ENCODE measurements at regions not wholly inside any gene's neighbourhood (a gene's known extent, or its start where the extent isn't known, plus 50 kb on each side); places are given as distances from the start of the nearest gene placed in this dataset.

DNA sequence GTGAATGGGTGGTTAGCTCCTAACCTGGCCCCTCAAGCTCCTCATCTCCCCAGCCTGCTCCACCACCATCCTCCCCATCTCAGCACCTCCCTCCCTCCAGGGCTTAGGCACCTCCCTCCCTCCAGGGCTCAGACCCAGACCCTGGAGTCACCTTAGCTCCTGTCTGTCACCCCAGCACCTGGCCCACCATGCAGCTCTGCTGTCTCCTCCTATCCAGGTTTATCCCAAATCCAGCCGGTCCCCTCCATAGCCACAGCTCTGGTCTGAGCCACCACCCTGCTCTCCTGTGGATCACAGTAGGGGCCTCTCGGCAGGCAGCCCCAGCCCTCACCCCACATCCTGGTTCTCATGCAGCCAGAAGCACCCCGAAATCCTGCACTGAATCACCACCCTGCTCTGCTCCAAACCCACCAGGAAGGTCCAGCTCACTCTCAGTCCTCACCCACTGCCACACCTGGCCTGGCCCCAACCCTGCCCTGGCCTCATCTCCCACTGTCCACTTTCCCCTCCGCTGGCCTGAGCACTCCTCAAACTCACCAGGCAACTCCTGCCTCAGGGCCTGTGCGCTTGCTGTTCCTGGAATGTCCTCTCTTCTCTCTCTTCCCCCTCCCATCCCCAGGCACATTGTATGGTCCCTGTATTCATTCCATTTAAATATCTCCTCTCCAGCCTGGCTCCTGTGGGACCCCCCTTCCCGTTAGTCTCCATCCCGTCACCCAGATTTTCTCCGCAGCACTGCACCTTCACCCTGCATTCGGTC lies 62.6 kb downstream of the DIO3 start:
- H2BK12ac ChIP-seq (ENCODE audit: low read depth, low read length) = peak overlapping the region; percentile 50; the same call in 1 of the 2 replicates
- no peak for DNase-seq (ENCODE audit: low read depth in 1 of 2, low spot score in 2 of 2)
- H3K9me3 ChIP-seq (ENCODE audit: insufficient read depth in 2 of 2, low read depth in 1 of 2, low read length in 1 of 2) = no peaks in the 10 kb centered on the region
- H3K4me1 ChIP-seq (replicated peaks in 1 of 4; ENCODE audit: control insufficient read depth in 3 of 4, insufficient read depth in 4 of 4, low read length in 3 of 4) = peaks cover 0 to 15% (median 7%) of the 10 kb centered on the region in 4 experiments; a peak in 5 of 7 replicates
- H3K4ac ChIP-seq (replicated peaks; ENCODE audit: insufficient read length, low read depth, low read length) = no peak overlapping the region
- CTCF ChIA-PET (ENCODE audit: partially characterized antibody) = interaction anchor here (0.7 to 1.4 kb wide), 4 partner anchors 10 to 52 kb away, joined by 3 read pairs; no protein-coding TSS in a partner anchor
- H4K20me1 ChIP-seq (replicated peaks in 1 of 2; ENCODE audit: control insufficient read depth in 1 of 2, insufficient read depth in 2 of 2, low read length in 2 of 2) = no peaks in the 10 kb centered on the region
- H3K36me3 ChIP-seq (ENCODE audit: control insufficient read depth in 2 of 4, insufficient read depth in 4 of 4, low read length in 3 of 4) = no peaks in the 10 kb centered on the region
- no peaks in the 10 kb centered on the region for H3K79me1 ChIP-seq (ENCODE audit: low read depth, low read length)
- H2BK15ac ChIP-seq (ENCODE audit: low read length) = 0 out of 2 replicates have a peak overlapping the region, but pooled peaks have one; percentile 46
- no peak overlapping the region for H4K91ac ChIP-seq (replicated peaks; ENCODE audit: insufficient read length, low read length)
- no peak overlapping the region for H4K5ac ChIP-seq (ENCODE audit: insufficient read length, low read depth, low read length)
- no peak overlapping the region for H2BK5ac ChIP-seq (ENCODE audit: low read depth, low read length)
- H3K4me2 ChIP-seq (ENCODE audit: insufficient read depth in 1 of 2, low read depth in 2 of 2, low read length in 2 of 2) = no peak overlapping the region
- 0 out of 2 replicates have a peak overlapping the region, but pooled peaks have one; percentile 43 for H2AFZ ChIP-seq (ENCODE audit: low read length)
- no peaks in the 10 kb centered on the region for H3K79me2 ChIP-seq (ENCODE audit: control insufficient read depth in 1 of 2, insufficient read depth in 2 of 2, low read length in 2 of 2)
- H3K18ac ChIP-seq (ENCODE audit: extremely low read depth, low read length) = peak overlapping the region; percentile 48; the same call in 1 of the 2 replicates
- no peak overlapping the region for H3K56ac ChIP-seq (replicated peaks; ENCODE audit: insufficient read length, low read depth, low read length)
- H3K14ac ChIP-seq (ENCODE audit: insufficient read length) = no peak overlapping the region
- no peak overlapping the region for H2AK5ac ChIP-seq (ENCODE audit: low read depth, low read length)
- no peak overlapping the region for H3K23ac ChIP-seq (ENCODE audit: insufficient read length)
- TF ChIP-seq TEAD4 (IDR thresholded peaks at IDR 0.05; ENCODE audit: low read depth, low read length) = peak; percentile 86
- TF ChIP-seq, protein P1, sequence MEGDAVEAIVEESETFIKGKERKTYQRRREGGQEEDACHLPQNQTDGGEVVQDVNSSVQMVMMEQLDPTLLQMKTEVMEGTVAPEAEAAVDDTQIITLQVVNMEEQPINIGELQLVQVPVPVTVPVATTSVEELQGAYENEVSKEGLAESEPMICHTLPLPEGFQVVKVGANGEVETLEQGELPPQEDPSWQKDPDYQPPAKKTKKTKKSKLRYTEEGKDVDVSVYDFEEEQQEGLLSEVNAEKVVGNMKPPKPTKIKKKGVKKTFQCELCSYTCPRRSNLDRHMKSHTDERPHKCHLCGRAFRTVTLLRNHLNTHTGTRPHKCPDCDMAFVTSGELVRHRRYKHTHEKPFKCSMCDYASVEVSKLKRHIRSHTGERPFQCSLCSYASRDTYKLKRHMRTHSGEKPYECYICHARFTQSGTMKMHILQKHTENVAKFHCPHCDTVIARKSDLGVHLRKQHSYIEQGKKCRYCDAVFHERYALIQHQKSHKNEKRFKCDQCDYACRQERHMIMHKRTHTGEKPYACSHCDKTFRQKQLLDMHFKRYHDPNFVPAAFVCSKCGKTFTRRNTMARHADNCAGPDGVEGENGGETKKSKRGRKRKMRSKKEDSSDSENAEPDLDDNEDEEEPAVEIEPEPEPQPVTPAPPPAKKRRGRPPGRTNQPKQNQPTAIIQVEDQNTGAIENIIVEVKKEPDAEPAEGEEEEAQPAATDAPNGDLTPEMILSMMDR (IDR thresholded peaks at IDR 0.05; ENCODE audit: control extremely low read depth in 1 of 3, insufficient read depth in 1 of 3, low read depth in 1 of 3, low read length in 3 of 3) = no peak
- peaks cover 0 to 5% (median 4%) of the 10 kb centered on the region in 4 experiments; a peak in 5 of 7 replicates for H3K27me3 ChIP-seq (replicated peaks in 1 of 4; ENCODE audit: control insufficient read depth in 3 of 4, extremely low read depth in 1 of 4, insufficient read depth in 3 of 4, low read length in 3 of 4)
- POLR2A ChIA-PET (ENCODE audit: partially characterized antibody) = no interaction called here
- no peak for FAIRE-seq
- no peak overlapping the region for H3K27ac ChIP-seq (ENCODE audit: low read depth, low read length)
- no peak overlapping the region for H2BK120ac ChIP-seq (replicated peaks; ENCODE audit: low read depth, low read length)
- H2BK20ac ChIP-seq (ENCODE audit: low read length) = peak overlapping the region; percentile 72; the same call in 1 of the 2 replicates
- H4K8ac ChIP-seq (ENCODE audit: extremely low read depth, insufficient read depth, low read length) = no peak overlapping the region
- WGBS, 2 experiments (ENCODE audit: extremely low coverage in 1 of 2, insufficient coverage in 1 of 2, insufficient read length in 1 of 2, insufficient replicate concordance in 2 of 2, low coverage in 1 of 2, low lambda C conversion rate in 2 of 2, missing lambda C conversion rate in 1 of 2) = 84% methylated on average over 9 of the region's 9 CpGs; no CpG with 5 or more reads in 1 of the 2 experiments
- H3K4me3 ChIP-seq (ENCODE audit: extremely low read depth in 1 of 4, insufficient read depth in 2 of 4, low read depth in 3 of 4, low read length in 4 of 4) = no peak overlapping the region
- H3K9ac ChIP-seq (replicated peaks in 1 of 4; ENCODE audit: extremely low read depth in 1 of 4, low read depth in 3 of 4, low read length in 3 of 4) = no peak overlapping the region
- H3K23me2 ChIP-seq (ENCODE audit: low read depth, low read length) = peaks cover 4% of the 10 kb centered on the region; the same call in 1 of the 2 replicates
